HCEC 1CT (cell line): ENCODE measurements at regions not wholly inside any gene's neighbourhood (a gene's known extent, or its start where the extent isn't known, plus 50 kb on each side); places are given as distances from the start of the nearest gene placed in this dataset.

ENCODE experiments used
- DNase-seq: peaks from one replicate; pipeline ENCODE4 v3.0.0-alpha.2; 2017

GRCh38 chr2:216920937-216921456 lies 61.1 kb upstream of the TNP1 start:
- no peak for DNase-seq

- no peak for DNase-seq
Observed at GRCh38 chr2:216920143-216920876, 60.4 kb upstream of the TNP1 start.

- peak; percentile 78 for DNase-seq
Observed at GRCh38 chr2:216918088-216918680, 58.3 kb upstream of the TNP1 start.

GRCh38 chr2:216916956-216917650 lies 57.2 kb upstream of the TNP1 start:
- no peak for DNase-seq

- no peak for DNase-seq
Observed at GRCh38 chr2:216915557-216916150, 55.8 kb upstream of the TNP1 start.

- no peak for DNase-seq
Observed at GRCh38 chr2:216914491-216914890, 54.6 kb upstream of the TNP1 start.

- DNase-seq, result no peak
Observed at GRCh38 chr2:216911886-216912285, 52.0 kb upstream of the TNP1 start.

GRCh38 chr2:216911008-216911407 lies 51.1 kb upstream of the TNP1 start:
- DNase-seq, result no peak

- DNase-seq, result no peak
Observed at GRCh38 chr2:216909541-216910210, 49.8 kb upstream of the TNP1 start.
